ENCODE measurements at regions not wholly inside any gene's neighbourhood (a gene's known extent, or its start where the extent isn't known, plus 50 kb on each side); places are given as distances from the start of the nearest gene placed in this dataset.

DNA sequence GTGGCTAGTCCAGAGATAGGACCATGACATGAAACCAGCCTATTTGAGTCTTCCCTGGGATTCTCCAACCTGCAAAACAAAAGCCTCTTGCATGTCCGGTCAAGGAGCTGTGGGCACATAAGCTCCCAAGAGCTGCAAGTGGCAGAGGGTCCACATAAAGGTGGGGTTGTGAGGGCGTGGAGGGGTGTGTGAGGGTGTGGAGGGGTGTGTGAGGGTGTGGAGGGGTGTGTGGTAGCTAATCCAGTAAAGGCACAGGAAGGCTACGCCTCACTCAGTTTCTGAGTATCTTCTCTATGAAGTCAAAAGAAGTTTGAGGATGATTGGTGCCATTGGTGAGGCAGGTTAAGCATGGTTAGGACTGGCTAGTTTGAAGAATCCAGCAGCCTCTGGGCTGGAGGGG, 259.4 kb upstream of the NSMCE3 start:
- H4K20me1 ChIP-seq (ENCODE audit: control insufficient read depth, extremely low read depth, insufficient read depth, low read length): no peaks in the 10 kb centered on the region
- H3K36me3 ChIP-seq (ENCODE audit: control insufficient read depth, insufficient read depth, low read length): no peaks in the 10 kb centered on the region
- H3K4me3 ChIP-seq (replicated peaks in 1 of 4; ENCODE audit: control extremely low read depth in 1 of 4, insufficient read depth in 1 of 4, low read depth in 3 of 4, low read length in 4 of 4): no peak overlapping the region
- H3K79me2 ChIP-seq (ENCODE audit: control insufficient read depth, insufficient read depth, low read length): no peaks in the 10 kb centered on the region
- H2AFZ ChIP-seq (ENCODE audit: low read length): no peak overlapping the region
- no peaks in the 10 kb centered on the region for H3K27me3 ChIP-seq (ENCODE audit: control insufficient read depth, insufficient read depth, low read length)
- no peak for TF ChIP-seq EZH2 (IDR thresholded peaks at IDR 0.05; ENCODE audit: low read length, missing control alignments)
- no peak for TF ChIP-seq CTCF (conservative IDR thresholded peaks at IDR 0.05 in 1 of 2, IDR thresholded peaks at IDR 0.05 in 1 of 2; ENCODE audit: low read depth in 1 of 2, low read length in 2 of 2)
- H3K9ac ChIP-seq (ENCODE audit: insufficient read depth, low read length): no peak overlapping the region
- no peak for DNase-seq (ENCODE audit: low read depth in 2 of 2)
- no peak overlapping the region for H3K27ac ChIP-seq (ENCODE audit: insufficient read depth, low read length)
- no peaks in the 10 kb centered on the region for H3K4me1 ChIP-seq (ENCODE audit: control insufficient read depth, extremely low read depth, insufficient read depth, low read length)
- H3K9me3 ChIP-seq (ENCODE audit: control insufficient read depth, insufficient read depth, low read depth, low read length): no peaks in the 10 kb centered on the region
- no peak overlapping the region for H3K4me2 ChIP-seq (ENCODE audit: extremely low read depth, insufficient read depth, low read length)

DNA sequence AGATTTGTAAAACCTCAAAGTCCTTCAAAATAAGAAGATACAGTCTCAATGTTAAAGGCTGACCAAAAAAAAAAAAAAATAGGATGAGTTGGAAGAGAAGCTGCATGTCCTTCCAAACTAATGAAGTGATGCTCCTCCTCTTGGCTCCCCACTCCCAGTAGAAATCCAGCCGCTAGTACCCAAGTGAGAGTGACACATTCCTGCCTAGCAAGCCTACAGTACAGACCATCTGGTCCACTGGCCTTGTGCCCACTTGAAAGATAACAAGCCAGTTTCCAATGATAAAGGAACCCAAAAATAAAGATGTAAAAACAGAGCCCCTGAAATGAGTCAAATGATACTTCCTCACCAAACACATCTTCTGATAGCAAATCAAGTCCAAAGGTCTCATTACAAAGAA, 258.7 kb upstream of the NSMCE3 start:
- no peaks in the 10 kb centered on the region for H3K36me3 ChIP-seq (ENCODE audit: control insufficient read depth, insufficient read depth, low read length)
- no peaks in the 10 kb centered on the region for H3K79me2 ChIP-seq (ENCODE audit: control insufficient read depth, insufficient read depth, low read length)
- H3K9me3 ChIP-seq (ENCODE audit: control insufficient read depth, insufficient read depth, low read depth, low read length): no peaks in the 10 kb centered on the region
- no peaks in the 10 kb centered on the region for H4K20me1 ChIP-seq (ENCODE audit: control insufficient read depth, extremely low read depth, insufficient read depth, low read length)
- H3K4me3 ChIP-seq (replicated peaks in 1 of 4; ENCODE audit: control extremely low read depth in 1 of 4, insufficient read depth in 1 of 4, low read depth in 3 of 4, low read length in 4 of 4): no peak overlapping the region
- H3K4me2 ChIP-seq (ENCODE audit: extremely low read depth, insufficient read depth, low read length): no peak overlapping the region
- TF ChIP-seq EZH2 (IDR thresholded peaks at IDR 0.05; ENCODE audit: low read length, missing control alignments) (no peak), CTCF (conservative IDR thresholded peaks at IDR 0.05 in 1 of 2, IDR thresholded peaks at IDR 0.05 in 1 of 2; ENCODE audit: low read depth in 1 of 2, low read length in 2 of 2) (no peak)
- no peak overlapping the region for H3K27ac ChIP-seq (ENCODE audit: insufficient read depth, low read length)
- H2AFZ ChIP-seq (ENCODE audit: low read length): no peak overlapping the region
- DNase-seq (ENCODE audit: low read depth in 2 of 2): no peak
- H3K27me3 ChIP-seq (ENCODE audit: control insufficient read depth, insufficient read depth, low read length): no peaks in the 10 kb centered on the region
- H3K4me1 ChIP-seq (ENCODE audit: control insufficient read depth, extremely low read depth, insufficient read depth, low read length): no peaks in the 10 kb centered on the region
- H3K9ac ChIP-seq (ENCODE audit: insufficient read depth, low read length): no peak overlapping the region

GRCh38 chr15:29526802-29527201, 257.2 kb upstream of the NSMCE3 start:
- H3K27ac ChIP-seq (ENCODE audit: insufficient read depth, low read length): no peak overlapping the region
- H2AFZ ChIP-seq (ENCODE audit: low read length): no peak overlapping the region
- H3K79me2 ChIP-seq (ENCODE audit: control insufficient read depth, insufficient read depth, low read length): no peaks in the 10 kb centered on the region
- H3K9me3 ChIP-seq (ENCODE audit: control insufficient read depth, insufficient read depth, low read depth, low read length): no peaks in the 10 kb centered on the region
- H3K4me3 ChIP-seq (replicated peaks in 1 of 4; ENCODE audit: control extremely low read depth in 1 of 4, insufficient read depth in 1 of 4, low read depth in 3 of 4, low read length in 4 of 4): no peak overlapping the region
- no peaks in the 10 kb centered on the region for H3K4me1 ChIP-seq (ENCODE audit: control insufficient read depth, extremely low read depth, insufficient read depth, low read length)
- H3K36me3 ChIP-seq (ENCODE audit: control insufficient read depth, insufficient read depth, low read length): no peaks in the 10 kb centered on the region
- H3K27me3 ChIP-seq (ENCODE audit: control insufficient read depth, insufficient read depth, low read length): no peaks in the 10 kb centered on the region
- no peak overlapping the region for H3K9ac ChIP-seq (ENCODE audit: insufficient read depth, low read length)
- no peak for DNase-seq (ENCODE audit: low read depth in 2 of 2)
- H3K4me2 ChIP-seq (ENCODE audit: extremely low read depth, insufficient read depth, low read length): no peak overlapping the region
- TF ChIP-seq EZH2 (IDR thresholded peaks at IDR 0.05; ENCODE audit: low read length, missing control alignments): no peak
- H4K20me1 ChIP-seq (ENCODE audit: control insufficient read depth, extremely low read depth, insufficient read depth, low read length): no peaks in the 10 kb centered on the region

Data from fibroblast of lung (primary cell).